H1 (cell line): ENCODE measurements at regions not wholly inside any gene's neighbourhood (a gene's known extent, or its start where the extent isn't known, plus 50 kb on each side); places are given as distances from the start of the nearest gene placed in this dataset.

Experiments used
- CTBP2 ChIP-seq: IDR thresholded peaks from 2 replicates; pipeline ENCODE4 v1.7.0; 2011; ENCODE audit warnings: borderline replicate concordance, mild to moderate bottlenecking, moderate library complexity, mixed read lengths, low read length; ENCODE audit not compliant: insufficient read depth, insufficient read length
- SP2 ChIP-seq: IDR thresholded peaks from 2 replicates; pipeline ENCODE4 v1.6.1; 2012; ENCODE audit warnings: mild to moderate bottlenecking, low read length, inconsistent platforms

GRCh38 chr6:164006459-164006858 is 591.9 kb downstream of the QKI start (continued):
- TF ChIP-seq CTBP2: no peak
- no peak for TF ChIP-seq SP2
